ENCODE measurements at regions not wholly inside any gene's neighbourhood (a gene's known extent, or its start where the extent isn't known, plus 50 kb on each side); places are given as distances from the start of the nearest gene placed in this dataset.

GRCh38 chr9:16131264-16131663 is 578.4 kb downstream of the CCDC171 start:
- no peak for DNase-seq (ENCODE audit: low read depth in 2 of 2)

DNA sequence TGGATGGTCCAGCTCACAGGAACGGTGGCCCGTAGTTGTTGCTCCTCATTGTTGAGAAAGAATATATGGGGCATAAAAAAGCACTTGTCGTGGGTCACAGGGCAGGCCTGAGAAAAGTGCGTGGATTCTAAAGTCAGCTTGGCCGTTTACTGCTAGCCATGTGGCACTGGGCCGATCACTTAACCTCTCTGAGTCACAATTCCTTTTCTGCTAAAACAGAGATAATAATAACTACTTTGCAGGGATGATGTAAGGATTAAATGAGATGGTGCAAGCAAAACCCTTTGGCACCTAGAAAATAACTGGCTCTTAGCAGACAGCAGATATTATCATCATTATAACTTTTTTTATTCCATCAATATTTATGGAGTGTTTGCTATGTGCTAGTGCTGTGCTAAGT is 579.7 kb downstream of the CCDC171 start:
- DNase-seq (ENCODE audit: low read depth in 2 of 2): no peak

DNA sequence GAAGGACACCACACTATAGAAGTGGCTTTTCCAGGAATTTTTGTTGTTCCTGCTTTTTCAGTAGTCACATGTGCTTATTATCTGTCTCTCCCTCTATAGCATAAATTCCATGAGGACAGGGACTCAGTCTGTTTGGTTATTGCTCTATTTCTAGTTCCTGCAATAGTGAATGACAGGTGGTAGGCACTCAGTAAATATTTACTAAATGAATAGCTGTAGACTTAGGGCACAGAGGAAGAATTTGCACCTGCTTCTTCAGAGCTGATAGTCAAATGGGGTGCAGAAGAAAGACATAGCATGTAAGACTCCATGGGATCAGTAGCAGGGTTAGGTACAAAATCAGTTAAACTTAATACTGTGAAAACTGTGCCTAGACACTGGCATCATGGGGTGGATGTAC is 580.2 kb downstream of the CCDC171 start:
- no peak for DNase-seq (ENCODE audit: low read depth in 2 of 2)

DNA sequence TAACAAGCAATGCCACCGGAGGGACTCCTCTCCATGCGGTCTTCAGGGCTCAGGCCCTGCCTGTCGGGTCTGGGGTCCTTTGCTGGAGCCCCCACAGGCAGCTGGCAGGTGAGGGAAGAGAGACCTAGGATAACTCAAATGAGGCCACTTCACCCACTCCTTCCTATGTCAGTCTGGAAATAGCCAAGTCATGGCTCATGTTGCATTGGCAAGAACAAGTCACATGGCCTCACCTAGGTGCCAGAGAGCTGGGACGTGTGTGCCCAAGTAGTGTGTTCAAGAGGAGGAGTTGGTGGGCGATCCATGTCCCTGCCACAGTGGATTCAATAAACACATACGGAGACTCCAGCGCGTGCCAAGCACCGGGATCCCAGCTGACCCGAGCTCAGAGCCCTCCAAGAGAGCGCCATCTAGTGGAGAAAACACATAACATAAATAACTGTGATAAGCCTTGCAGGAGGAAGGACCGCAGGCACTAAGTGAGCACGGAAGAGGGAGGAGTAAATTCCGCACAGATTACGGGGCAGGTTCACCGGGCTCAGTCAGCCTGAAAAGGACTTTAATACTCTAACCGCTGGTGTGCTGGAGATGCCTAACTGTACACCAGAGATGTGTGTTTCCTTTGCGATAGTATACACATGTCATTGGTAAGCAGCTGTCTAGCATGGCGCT is 580.8 kb downstream of the CCDC171 start:
- no peak for DNase-seq (ENCODE audit: low read depth in 2 of 2)

- no peak for DNase-seq (ENCODE audit: low read depth in 2 of 2)
These were observed 581.5 kb downstream of the CCDC171 start for GRCh38 chr9:16134351-16134750.

GRCh38 chr9:16135968-16136367 is 583.1 kb downstream of the CCDC171 start:
- no peak for DNase-seq (ENCODE audit: low read depth in 2 of 2)

DNA sequence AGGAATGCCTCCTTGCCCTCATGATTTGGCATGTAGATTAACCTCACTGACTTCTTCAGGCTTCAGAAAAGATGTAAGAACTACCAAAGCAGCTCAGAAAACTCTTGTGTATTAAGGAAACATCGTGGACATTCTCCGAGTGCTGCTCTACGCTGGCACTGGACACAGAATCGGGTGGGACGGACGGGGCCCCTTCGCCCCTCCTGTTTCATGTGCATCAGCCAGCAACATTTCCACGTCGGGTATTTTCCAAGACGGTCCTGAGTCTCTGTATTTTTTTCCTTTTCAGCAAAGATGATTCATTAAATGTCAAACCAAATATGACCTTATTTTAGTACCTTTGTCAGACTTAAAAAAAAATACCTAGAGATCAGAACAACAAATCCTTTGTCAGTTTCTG is 583.6 kb downstream of the CCDC171 start:
- DNase-seq (ENCODE audit: low read depth in 2 of 2): no peak

DNA sequence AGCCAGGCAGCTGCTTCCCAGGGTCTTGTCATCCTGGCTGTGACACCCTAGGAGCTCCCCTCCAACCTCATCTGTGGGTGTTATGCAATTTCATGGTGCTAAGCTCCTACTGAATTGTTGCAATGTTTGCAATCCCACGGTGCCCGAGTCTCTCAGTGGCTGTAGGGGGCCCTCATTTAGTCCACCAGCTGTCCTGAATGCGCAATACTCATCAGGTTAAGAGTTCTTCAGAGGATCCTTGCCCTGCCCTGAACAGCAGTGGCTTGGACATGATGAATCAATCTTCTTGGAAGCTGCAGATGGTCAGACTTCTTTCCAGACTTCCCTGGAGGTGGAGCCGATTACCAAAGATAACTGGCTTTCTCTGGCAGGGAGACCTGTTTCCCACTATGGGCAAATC is 584.1 kb downstream of the CCDC171 start:
- DNase-seq (ENCODE audit: low read depth in 2 of 2): no peak

DNA sequence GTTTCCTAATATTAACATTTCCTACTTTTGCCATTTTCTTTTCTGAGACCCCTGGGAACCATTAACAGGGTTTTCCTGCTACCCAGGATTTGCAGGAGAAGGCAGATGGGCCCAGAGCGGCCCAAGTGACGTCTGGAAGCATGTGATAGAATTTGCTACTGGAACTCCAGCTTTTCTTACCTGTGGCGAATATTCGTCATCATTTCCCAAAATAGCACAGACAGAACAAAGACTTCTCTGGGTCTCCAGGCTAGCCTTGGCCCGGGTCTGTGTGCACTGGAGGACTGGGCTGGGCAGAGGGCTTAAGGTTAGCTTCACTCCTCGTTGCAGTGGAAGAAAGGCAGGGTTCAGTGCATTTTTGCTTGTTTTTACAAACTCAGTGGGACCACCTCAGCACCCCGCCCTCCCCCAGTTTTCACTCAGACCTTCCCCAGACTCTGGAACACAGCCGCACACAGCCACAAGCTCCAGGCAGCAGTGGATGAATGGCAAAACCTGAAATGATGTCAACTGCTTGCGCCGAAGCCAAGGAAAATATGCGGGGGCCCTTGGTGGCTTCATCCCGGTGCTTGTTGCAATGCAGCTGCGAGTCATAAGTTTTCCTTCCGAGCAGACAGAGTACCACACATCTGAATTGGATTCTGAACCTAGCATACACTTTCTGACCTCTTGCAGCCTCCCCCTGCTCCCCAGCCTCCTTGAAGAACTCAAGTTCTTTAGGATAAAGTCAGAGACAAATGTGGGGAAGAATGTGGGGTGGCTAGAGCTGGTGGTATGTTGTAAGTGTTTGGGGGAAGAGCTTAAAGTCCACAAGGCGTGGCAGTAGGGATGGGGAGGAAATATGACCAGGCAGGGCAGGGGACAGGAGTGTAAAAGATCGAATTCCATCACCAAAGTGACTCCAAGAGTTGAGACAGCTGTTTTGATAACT is 586.0 kb downstream of the CCDC171 start:
- no peak for DNase-seq (ENCODE audit: low read depth in 2 of 2)

- DNase-seq (ENCODE audit: low read depth in 2 of 2): no peak
These were observed 586.9 kb downstream of the CCDC171 start for GRCh38 chr9:16139774-16140173.

DNA sequence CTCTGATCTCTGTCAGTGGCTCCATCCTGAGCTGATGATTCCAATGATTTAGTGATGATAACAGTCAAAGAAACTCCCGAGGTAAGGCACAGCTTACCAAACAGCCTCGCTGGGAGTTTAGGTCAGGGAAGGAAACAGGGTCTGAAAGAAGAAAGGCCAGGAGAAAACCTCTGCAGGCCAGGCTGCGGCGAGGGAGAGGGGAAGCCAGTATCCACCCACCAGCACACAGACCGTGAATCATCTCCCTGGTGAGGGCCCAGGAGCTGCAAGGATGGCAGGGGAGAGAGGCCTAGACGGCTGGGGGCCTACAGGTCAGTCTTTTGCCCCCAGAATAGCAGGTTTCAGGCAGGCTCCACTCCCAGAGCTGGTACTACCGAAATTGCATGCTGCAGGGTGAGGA is 590.5 kb downstream of the CCDC171 start:
- DNase-seq (ENCODE audit: low read depth in 2 of 2): no peak

DNA sequence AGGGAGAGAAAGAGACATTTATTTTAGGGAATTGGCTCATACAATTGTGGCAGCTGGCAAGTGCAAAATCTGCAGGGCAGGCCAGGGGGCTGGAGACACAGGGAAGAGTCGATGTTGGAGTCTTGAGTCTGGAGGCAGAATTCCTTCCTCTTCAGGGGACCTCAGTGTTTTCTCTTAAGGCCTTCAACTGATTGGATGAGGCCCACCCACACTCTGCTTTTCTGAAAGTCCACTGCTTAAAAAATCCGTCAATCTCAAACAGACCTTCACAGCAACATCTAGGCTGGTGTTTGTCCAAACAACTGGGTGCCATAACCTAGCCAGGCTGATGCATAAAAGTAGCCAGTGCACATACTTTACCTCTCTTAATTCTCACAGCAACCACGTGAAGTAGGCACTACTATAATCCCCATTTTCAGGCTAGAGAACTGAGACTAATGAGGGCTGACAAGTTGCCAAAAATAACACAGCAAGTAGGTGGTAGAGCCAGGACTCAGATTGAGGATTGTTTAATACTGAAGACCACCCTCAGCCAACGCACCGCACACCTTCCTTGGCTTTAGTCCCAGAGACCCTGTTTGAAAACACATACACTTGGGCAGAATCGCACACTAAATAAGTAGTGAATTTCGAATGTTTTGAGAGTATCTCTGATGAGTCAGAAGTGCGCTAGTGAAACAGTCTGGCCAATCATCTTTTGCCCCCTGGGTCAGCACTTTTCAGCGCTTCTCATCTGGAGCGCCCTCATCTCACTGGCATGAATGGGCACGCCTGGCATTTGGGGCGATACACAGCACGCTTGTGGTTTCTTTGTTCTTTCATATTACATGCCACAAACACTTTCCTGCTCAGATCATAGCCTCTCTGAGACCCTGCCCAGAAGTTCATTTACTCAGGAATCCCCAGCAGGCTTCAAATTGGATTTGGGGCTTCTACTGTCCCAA is 591.4 kb downstream of the CCDC171 start:
- no peak for DNase-seq (ENCODE audit: low read depth in 2 of 2)

- no peak for DNase-seq (ENCODE audit: low read depth in 2 of 2)
These were observed 592.5 kb downstream of the CCDC171 start for GRCh38 chr9:16145196-16145950.

DNA sequence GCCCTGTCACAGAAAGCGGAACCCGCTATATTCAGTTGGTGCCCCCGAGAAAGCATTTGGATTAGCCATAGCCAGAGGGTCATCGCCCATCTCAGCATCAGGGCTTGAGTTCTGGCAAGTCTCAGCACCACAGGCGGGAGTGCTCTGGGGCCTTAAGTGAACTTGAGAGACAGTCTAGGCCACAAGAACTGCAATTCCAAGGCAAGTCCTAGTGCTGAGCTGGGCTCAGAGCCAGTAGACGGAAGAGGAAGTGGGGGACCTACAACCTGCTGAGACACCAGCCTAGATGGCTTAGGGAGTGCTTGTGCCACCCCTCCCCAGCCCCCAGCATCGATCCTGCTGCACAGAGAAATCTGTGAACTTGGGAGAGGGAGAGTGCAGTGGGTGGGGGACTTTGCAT is 594.9 kb downstream of the CCDC171 start:
- DNase-seq (ENCODE audit: low read depth in 2 of 2): no peak

- no peak for DNase-seq (ENCODE audit: low read depth in 2 of 2)
These were observed 597.7 kb downstream of the CCDC171 start for GRCh38 chr9:16150501-16150900.

- no peak for DNase-seq (ENCODE audit: low read depth in 2 of 2)
These were observed 598.3 kb downstream of the CCDC171 start for GRCh38 chr9:16150938-16151650.

DNA sequence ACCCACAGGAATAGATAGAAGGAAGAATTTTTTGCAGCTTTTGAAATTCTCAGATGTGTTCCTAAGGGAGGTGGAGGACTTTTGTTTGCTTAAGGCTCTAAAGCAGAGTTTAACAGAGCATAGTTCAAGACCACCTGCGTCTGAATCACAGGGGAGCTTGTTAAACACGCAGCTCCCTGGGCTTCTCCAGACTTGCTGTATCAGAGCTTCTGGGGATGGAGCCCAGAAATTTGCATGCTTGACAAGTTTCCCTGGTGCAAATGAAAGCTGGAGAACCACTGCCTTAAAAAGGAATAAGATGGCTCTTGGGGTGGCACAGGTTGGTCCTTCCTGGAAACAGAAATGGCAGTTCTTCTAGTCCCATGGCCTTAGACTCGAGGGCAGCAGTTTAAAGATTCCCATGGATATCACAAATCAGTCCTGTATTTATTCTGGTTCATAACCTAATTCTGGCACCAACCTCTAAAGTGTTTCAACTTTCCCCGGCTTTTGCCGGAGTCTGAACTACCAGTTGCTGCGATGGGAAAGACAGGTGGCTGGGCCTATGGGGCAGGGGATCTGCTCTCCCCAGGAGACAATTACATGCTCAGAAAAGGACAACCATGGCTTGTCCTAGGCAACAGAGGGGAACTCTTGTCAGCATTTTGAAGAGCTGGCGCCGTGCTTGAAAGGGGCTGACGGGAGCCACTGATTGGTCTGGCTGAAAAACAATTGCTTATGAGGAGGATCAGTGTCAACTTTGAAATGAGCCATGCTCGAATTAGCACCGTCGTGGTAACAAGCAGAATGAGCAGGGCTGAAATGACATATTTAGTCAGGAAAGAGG is 599.6 kb downstream of the CCDC171 start:
- DNase-seq (ENCODE audit: low read depth in 2 of 2): no peak

DNA sequence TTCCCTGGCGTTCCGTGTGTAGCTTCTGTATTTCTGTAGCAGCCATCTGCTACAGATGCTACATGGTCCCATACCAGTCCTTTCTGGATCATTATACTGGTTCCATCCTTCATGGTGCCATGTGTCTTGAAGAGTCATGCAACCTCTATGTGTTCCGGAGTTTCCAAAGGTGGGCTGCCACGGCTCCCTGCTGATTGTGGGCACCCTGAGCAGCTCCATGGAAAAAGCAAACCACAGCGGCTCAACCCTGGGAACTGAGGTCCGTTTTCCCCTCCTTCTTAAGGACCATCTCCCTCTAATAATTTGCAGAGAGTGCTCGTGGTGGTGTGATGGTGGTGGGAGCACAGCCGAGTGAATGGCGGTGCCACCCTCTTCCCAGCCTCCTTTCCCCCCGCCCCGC is 600.4 kb downstream of the CCDC171 start:
- DNase-seq (ENCODE audit: low read depth in 2 of 2): no peak

DNA sequence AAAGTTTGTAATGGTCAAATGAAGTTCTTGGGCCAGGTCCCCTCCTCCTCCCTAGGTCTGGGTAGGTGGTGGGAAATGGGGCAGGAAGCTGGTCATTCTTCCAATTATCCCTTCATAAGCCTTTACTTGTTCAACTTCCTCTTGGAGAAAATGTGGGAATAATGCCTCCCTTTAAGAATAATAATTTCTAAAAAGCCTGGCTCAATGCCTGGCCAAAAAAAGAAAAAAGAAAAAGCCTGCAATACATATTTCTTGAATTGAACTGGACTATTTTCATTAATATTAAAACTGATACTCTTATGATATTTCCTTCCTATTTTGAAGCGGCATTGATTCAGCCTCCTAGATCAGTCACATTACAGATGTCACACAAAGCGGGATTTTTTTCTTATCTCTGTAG is 600.9 kb downstream of the CCDC171 start:
- no peak for DNase-seq (ENCODE audit: low read depth in 2 of 2)
